CD4-positive, alpha-beta T cell (primary cell): ENCODE measurements at regions not wholly inside any gene's neighbourhood (a gene's known extent, or its start where the extent isn't known, plus 50 kb on each side); places are given as distances from the start of the nearest gene placed in this dataset.

Experiments
- ATAC-seq: fragments of 200-7000 bp; cut with Tn5 transposase; one replicate; pipeline ENCODE4 v1.10.0; 2022; ENCODE audit warnings: mild to moderate bottlenecking; ENCODE audit not compliant: poor library complexity
- CTCF ChIA-PET: fragments of 350-600 bp; sonication (Branson Sonifier 250); formaldehyde crosslinking; loops from one replicate; lab custom pipeline; 2021; ENCODE audit warnings: antibody characterized with exemption, inconsistent platforms; lab: Charles Lee
- POLR2A ChIA-PET: fragments of 350-600 bp; sonication (Branson Sonifier 250); formaldehyde crosslinking; loops from one replicate; lab custom pipeline; 2021; ENCODE audit warnings: antibody characterized with exemption, inconsistent platforms; lab: Charles Lee
- DNase-seq, 14 experiments: peaks; one replicate each; pipeline ENCODE4 v3.0.0-alpha.2; 2013 to 2020; ENCODE audit warnings: mixed read lengths in 2 of 14
- H3K27ac ChIP-seq, 2 donors: one replicate each; pipeline versions ENCODE4 v1.5.1 to v1.7.0; 2013; ENCODE audit warnings: low read length in 2 of 2, low read depth in 1 of 2, mild to moderate bottlenecking in 1 of 2
- H3K27me3 ChIP-seq, 2 experiments: 1 replicate in 1 of 2; 2 replicates in 1 of 2; pipeline versions ENCODE4 v1.6.1 to v1.7.0; 2013; ENCODE audit warnings: low read length in 2 of 2, control low read depth in 1 of 2, mild to moderate bottlenecking in 1 of 2, moderate library complexity in 1 of 2; ENCODE audit not compliant: insufficient read depth in 2 of 2, control insufficient read depth in 1 of 2
- H3K36me3 ChIP-seq: one replicate; pipeline ENCODE4 v1.6.1; 2013; ENCODE audit warnings: low read length, control low read depth; ENCODE audit not compliant: insufficient read depth
- H3K4me1 ChIP-seq: one replicate; pipeline ENCODE4 v1.6.1; 2013; ENCODE audit warnings: low read length, control low read depth; ENCODE audit not compliant: insufficient read depth
- H3K4me3 ChIP-seq: one replicate; pipeline ENCODE4 v1.5.1; 2013; ENCODE audit warnings: mild to moderate bottlenecking, low read length, moderate library complexity
- H3K9me3 ChIP-seq, 2 experiments: 1 replicate in 1 of 2; 2 replicates in 1 of 2; pipeline versions ENCODE4 v1.6.1 to v1.7.0; 2013; ENCODE audit warnings: low read length in 2 of 2, mild to moderate bottlenecking in 2 of 2, control low read depth in 1 of 2, moderate library complexity in 1 of 2; ENCODE audit not compliant: control insufficient read depth in 1 of 2, insufficient read depth in 1 of 2
- H3K27ac Mint-ChIP-seq: one replicate; pipeline ENCODE4 v1.8.0; 2020; ENCODE audit warnings: mixed read lengths
- H3K27me3 Mint-ChIP-seq: one replicate; pipeline ENCODE4 v1.8.0; 2021; ENCODE audit warnings: mixed read lengths
- H3K36me3 Mint-ChIP-seq: one replicate; pipeline ENCODE4 v1.8.0; 2021; ENCODE audit warnings: low read depth, mixed read lengths
- H3K4me1 Mint-ChIP-seq: one replicate; pipeline ENCODE4 v1.8.0; 2021; ENCODE audit warnings: low read depth, mixed read lengths
- H3K4me3 Mint-ChIP-seq: one replicate; pipeline ENCODE4 v1.8.0; 2020; ENCODE audit warnings: mild to moderate bottlenecking, mixed read lengths
- H3K9me3 Mint-ChIP-seq: one replicate; pipeline ENCODE4 v1.8.0; 2020; ENCODE audit warnings: mixed read lengths
- intact Hi-C, 2 experiments: fragments of 100-400 bp; cut with DNase I in 1 of 2; cut with micrococcal nuclease in 1 of 2; formaldehyde crosslinking; loops; one replicate each; pipeline versions ENCODE4 v1.15.1 to v1.9.0; 2023 to 2025; cut with DNase I, micrococcal nuclease
- TF ChIP-seq, protein P1 (sequence below): fragments of 200-600 bp; IDR thresholded peaks from one replicate; pipeline ENCODE4 v1.8.0; 2022; ENCODE audit warnings: antibody characterized with exemption, mild to moderate bottlenecking

GRCh38 chr7:34342387-34342786 is 315.6 kb upstream of the NPSR1 start:
- ChIA-PET CTCF (no interaction called here), POLR2A (no interaction called here)
- Histone ChIP-seq H3K27ac (no peak overlapping the region), H3K4me1 (no peaks in the 10 kb centered on the region), H3K4me3 (no peak overlapping the region), H3K27me3 (no peaks in the 10 kb centered on the region), H3K36me3 (no peaks in the 10 kb centered on the region), H3K9me3 (peaks cover 3% of the 10 kb centered on the region in 2 experiments)
- ATAC-seq (no peak), DNase-seq (no peak)
- peaks cover 10% of the 10 kb centered on the region for H3K9me3 Mint-ChIP-seq
- TF ChIP-seq, protein P1, sequence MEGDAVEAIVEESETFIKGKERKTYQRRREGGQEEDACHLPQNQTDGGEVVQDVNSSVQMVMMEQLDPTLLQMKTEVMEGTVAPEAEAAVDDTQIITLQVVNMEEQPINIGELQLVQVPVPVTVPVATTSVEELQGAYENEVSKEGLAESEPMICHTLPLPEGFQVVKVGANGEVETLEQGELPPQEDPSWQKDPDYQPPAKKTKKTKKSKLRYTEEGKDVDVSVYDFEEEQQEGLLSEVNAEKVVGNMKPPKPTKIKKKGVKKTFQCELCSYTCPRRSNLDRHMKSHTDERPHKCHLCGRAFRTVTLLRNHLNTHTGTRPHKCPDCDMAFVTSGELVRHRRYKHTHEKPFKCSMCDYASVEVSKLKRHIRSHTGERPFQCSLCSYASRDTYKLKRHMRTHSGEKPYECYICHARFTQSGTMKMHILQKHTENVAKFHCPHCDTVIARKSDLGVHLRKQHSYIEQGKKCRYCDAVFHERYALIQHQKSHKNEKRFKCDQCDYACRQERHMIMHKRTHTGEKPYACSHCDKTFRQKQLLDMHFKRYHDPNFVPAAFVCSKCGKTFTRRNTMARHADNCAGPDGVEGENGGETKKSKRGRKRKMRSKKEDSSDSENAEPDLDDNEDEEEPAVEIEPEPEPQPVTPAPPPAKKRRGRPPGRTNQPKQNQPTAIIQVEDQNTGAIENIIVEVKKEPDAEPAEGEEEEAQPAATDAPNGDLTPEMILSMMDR, result no peak
- no peak overlapping the region for H3K27ac Mint-ChIP-seq
- H3K36me3 Mint-ChIP-seq, result no peaks in the 10 kb centered on the region
- H3K27me3 Mint-ChIP-seq, result no peaks in the 10 kb centered on the region
- intact Hi-C loops, result no loop called here
- H3K4me3 Mint-ChIP-seq, result no peak overlapping the region
- no peaks in the 10 kb centered on the region for H3K4me1 Mint-ChIP-seq

- no peak overlapping the region for H3K27ac ChIP-seq
- TF ChIP-seq, protein P1, result no peak
- no peaks in the 10 kb centered on the region for H3K4me1 Mint-ChIP-seq
- H3K4me1 ChIP-seq, result no peaks in the 10 kb centered on the region
- H3K27me3 ChIP-seq, result no peaks in the 10 kb centered on the region
- peaks cover 7% of the 10 kb centered on the region for H3K9me3 Mint-ChIP-seq
- no peak for ATAC-seq
- CTCF ChIA-PET, result no interaction called here
- POLR2A ChIA-PET, result no interaction called here
- no peaks in the 10 kb centered on the region for H3K36me3 Mint-ChIP-seq
- no peaks in the 10 kb centered on the region for H3K36me3 ChIP-seq
- H3K4me3 ChIP-seq, result no peak overlapping the region
- no peaks in the 10 kb centered on the region for H3K27me3 Mint-ChIP-seq
- intact Hi-C loops, result no loop called here
- no peak overlapping the region for H3K27ac Mint-ChIP-seq
- H3K9me3 ChIP-seq, result peaks cover 0 to 3% of the 10 kb centered on the region in 2 experiments
- H3K4me3 Mint-ChIP-seq, result no peak overlapping the region
- no peak for DNase-seq
Observed at GRCh38 chr7:34343667-34344066, 314.4 kb upstream of the NPSR1 start.

DNA sequence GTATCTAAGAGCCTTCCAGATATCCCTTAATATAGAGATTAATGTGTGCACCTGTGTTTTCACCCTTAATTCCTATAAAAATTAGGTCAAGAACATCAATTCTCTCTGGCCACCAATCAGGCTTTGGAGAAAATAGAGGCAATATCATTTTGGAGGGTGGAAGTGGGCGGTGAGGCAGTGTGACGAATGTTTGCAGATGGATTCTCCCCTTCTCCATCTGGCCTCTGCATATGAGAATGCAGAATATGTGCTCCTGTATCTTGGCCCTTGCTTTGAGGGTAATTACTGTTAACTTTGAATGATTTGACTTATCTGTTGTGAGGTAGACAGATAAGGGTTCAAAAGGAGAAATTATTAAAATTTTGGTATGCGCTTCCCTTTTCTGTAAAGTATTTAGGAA is 304.0 kb upstream of the NPSR1 start:
- peaks cover 3% of the 10 kb centered on the region for H3K9me3 Mint-ChIP-seq
- no peaks in the 10 kb centered on the region for H3K27me3 Mint-ChIP-seq
- Histone ChIP-seq H3K27me3 (no peaks in the 10 kb centered on the region), H3K9me3 (no peaks in the 10 kb centered on the region), H3K36me3 (no peaks in the 10 kb centered on the region), H3K4me3 (no peak overlapping the region), H3K27ac (no peak overlapping the region), H3K4me1 (no peaks in the 10 kb centered on the region)
- TF ChIP-seq, protein P1, result no peak
- intact Hi-C loops, result no loop called here
- H3K4me1 Mint-ChIP-seq, result no peaks in the 10 kb centered on the region
- no peak overlapping the region for H3K27ac Mint-ChIP-seq
- ATAC-seq, result no peak
- no peak overlapping the region for H3K4me3 Mint-ChIP-seq
- no peaks in the 10 kb centered on the region for H3K36me3 Mint-ChIP-seq
- ChIA-PET POLR2A (no interaction called here), CTCF (no interaction called here)
- DNase-seq, result no peak
